PC-9 (cell line): ENCODE measurements at regions not wholly inside any gene's neighbourhood (a gene's known extent, or its start where the extent isn't known, plus 50 kb on each side); places are given as distances from the start of the nearest gene placed in this dataset.

Experiments
- EZH2 ChIP-seq: fragments of 200-600 bp; sonication (generic); IDR thresholded peaks from 2 replicates; pipeline ENCODE4 v1.8.0; 2017; ENCODE audit warnings: antibody characterized with exemption, low read depth
- TF ChIP-seq, protein P1 (sequence below): fragments of 200-600 bp; sonication (generic); conservative IDR thresholded peaks from 2 replicates; pipeline ENCODE4 v1.6.1; 2017; ENCODE audit warnings: mixed run types, antibody characterized with exemption, mild to moderate bottlenecking, moderate library complexity

DNA sequence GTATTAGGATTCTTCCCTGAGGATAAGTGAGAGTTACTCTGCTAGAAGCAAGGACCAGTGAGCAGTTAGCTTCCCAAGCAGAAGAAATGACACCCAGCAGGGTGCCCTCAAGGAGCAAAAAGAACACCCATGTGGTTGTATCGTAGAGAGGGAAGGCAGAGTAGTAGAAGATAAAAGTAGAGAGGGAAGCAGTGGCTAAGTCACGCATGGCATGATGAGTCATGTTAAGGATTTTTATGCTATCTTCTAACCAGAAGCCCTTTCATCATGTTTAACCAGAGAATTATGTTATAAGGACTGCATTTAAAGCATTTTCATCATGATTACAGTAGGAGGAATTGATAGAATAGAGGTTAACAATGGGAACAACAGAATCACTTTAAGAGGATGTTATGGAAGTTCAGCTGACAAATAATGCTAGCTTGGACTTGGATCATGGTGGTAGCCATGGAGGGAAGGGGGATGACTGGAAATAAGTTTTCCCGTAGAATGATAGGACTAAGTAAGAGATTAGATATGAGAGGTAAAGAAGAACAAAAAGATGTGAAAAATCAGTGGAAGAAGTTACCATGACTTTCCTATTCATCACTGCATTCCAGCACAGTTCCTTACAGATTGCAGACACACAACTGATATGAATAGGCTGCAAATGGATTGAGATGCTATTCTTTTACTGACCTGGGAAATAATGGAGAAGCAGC is 383.5 kb upstream of the INTU start:
- TF ChIP-seq, protein P1, sequence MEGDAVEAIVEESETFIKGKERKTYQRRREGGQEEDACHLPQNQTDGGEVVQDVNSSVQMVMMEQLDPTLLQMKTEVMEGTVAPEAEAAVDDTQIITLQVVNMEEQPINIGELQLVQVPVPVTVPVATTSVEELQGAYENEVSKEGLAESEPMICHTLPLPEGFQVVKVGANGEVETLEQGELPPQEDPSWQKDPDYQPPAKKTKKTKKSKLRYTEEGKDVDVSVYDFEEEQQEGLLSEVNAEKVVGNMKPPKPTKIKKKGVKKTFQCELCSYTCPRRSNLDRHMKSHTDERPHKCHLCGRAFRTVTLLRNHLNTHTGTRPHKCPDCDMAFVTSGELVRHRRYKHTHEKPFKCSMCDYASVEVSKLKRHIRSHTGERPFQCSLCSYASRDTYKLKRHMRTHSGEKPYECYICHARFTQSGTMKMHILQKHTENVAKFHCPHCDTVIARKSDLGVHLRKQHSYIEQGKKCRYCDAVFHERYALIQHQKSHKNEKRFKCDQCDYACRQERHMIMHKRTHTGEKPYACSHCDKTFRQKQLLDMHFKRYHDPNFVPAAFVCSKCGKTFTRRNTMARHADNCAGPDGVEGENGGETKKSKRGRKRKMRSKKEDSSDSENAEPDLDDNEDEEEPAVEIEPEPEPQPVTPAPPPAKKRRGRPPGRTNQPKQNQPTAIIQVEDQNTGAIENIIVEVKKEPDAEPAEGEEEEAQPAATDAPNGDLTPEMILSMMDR, result no peak
- no peak for TF ChIP-seq EZH2
